Peyer's patch (tissue), 4 donors: ENCODE measurements at regions not wholly inside any gene's neighbourhood (a gene's known extent, or its start where the extent isn't known, plus 50 kb on each side); places are given as distances from the start of the nearest gene placed in this dataset.
"Not testable (repeated sequence)": the region's sequence is repeated elsewhere in the genome, so short reads cannot be mapped to it uniquely, and the experiment has no call there.

Source experiments
- DNase-seq, 3 donors: peaks; one replicate each; pipeline ENCODE4 v3.0.0-alpha.2; 2017 to 2019
- H3K27ac ChIP-seq, 4 donors: fragments of 200-600 bp; sonication (generic); one replicate each; pipeline ENCODE4 v1.5.1; 2016 to 2019
- H3K27me3 ChIP-seq, 2 donors: fragments of 200-600 bp; sonication (generic); one replicate each; pipeline ENCODE4 v1.5.1; 2019
- H3K36me3 ChIP-seq, 3 donors: fragments of 200-600 bp; sonication (generic); one replicate each; pipeline ENCODE4 v1.5.1; 2016 to 2019
- H3K4me1 ChIP-seq, 4 donors: fragments of 200-600 bp; sonication (generic); one replicate each; pipeline ENCODE4 v1.5.1; 2016 to 2019
- H3K4me3 ChIP-seq, 4 donors: fragments of 200-600 bp; sonication (generic); 1 replicate in 3 of 4; 2 replicates in 1 of 4; pipeline ENCODE4 v1.5.1; 2016 to 2019; ENCODE audit warnings: mild to moderate bottlenecking in 1 of 4
- H3K9me3 ChIP-seq, 4 donors: fragments of 200-600 bp; sonication (generic); one replicate each; pipeline ENCODE4 v1.5.1; 2016 to 2019; ENCODE audit warnings: mild to moderate bottlenecking in 1 of 4
- CTCF ChIP-seq, 6 experiments: fragments of 450-650 bp in 4 of 6; fragments of 200-600 bp in 2 of 6; sonication (generic) in 1 of 6; IDR thresholded peaks; one replicate each; pipeline ENCODE4 v1.5.1; 2017 to 2019; ENCODE audit warnings: antibody characterized with exemption in 6 of 6, mild to moderate bottlenecking in 3 of 6, moderate library complexity in 1 of 6
- POLR2A ChIP-seq, 2 donors: fragments of 450-650 bp; IDR thresholded peaks; one replicate each; pipeline ENCODE4 v1.5.1; 2017; ENCODE audit warnings: antibody characterized with exemption in 2 of 2, mild to moderate bottlenecking in 2 of 2, moderate library complexity in 2 of 2

- no peak for DNase-seq
- Histone ChIP-seq H3K27me3 (no peaks in the 10 kb centered on the region), H3K4me3 (no peak overlapping the region), H3K36me3 (no peaks in the 10 kb centered on the region), H3K4me1 (no peaks in the 10 kb centered on the region), H3K9me3 (no peaks in the 10 kb centered on the region), H3K27ac (no peak overlapping the region)
- TF ChIP-seq POLR2A (IDR thresholded peaks at IDR 0.05), result no peak
- TF ChIP-seq CTCF (IDR thresholded peaks at IDR 0.05), result no peak
These were observed 145.3 kb downstream of the TFAP2B start for GRCh38 chr6:50963952-50964351.

- Histone ChIP-seq H3K36me3 (no peaks in the 10 kb centered on the region), H3K4me3 (no peak overlapping the region), H3K4me1 (no peaks in the 10 kb centered on the region), H3K9me3 (no peaks in the 10 kb centered on the region), H3K27ac (no peak overlapping the region), H3K27me3 (no peaks in the 10 kb centered on the region)
- TF ChIP-seq CTCF (IDR thresholded peaks at IDR 0.05) (no peak), POLR2A (IDR thresholded peaks at IDR 0.05) (no peak)
- no peak for DNase-seq
These were observed 146.8 kb downstream of the TFAP2B start for GRCh38 chr6:50965495-50965894.

GRCh38 chr6:50966532-50966931 is 147.9 kb downstream of the TFAP2B start:
- no peaks in the 10 kb centered on the region for H3K9me3 ChIP-seq
- no peaks in the 10 kb centered on the region for H3K36me3 ChIP-seq
- no peak for TF ChIP-seq CTCF (IDR thresholded peaks at IDR 0.05)
- no peak for TF ChIP-seq POLR2A (IDR thresholded peaks at IDR 0.05)
- no peaks in the 10 kb centered on the region for H3K27me3 ChIP-seq
- H3K4me3 ChIP-seq, result no peak overlapping the region
- no peak overlapping the region for H3K27ac ChIP-seq
- no peaks in the 10 kb centered on the region for H3K4me1 ChIP-seq
- DNase-seq, result no peak

GRCh38 chr6:50966986-50967385 is 148.3 kb downstream of the TFAP2B start:
- H3K4me1 ChIP-seq, result no peaks in the 10 kb centered on the region
- no peak for TF ChIP-seq CTCF (IDR thresholded peaks at IDR 0.05)
- no peak for TF ChIP-seq POLR2A (IDR thresholded peaks at IDR 0.05)

GRCh38 chr6:50968246-50968645 is 149.6 kb downstream of the TFAP2B start:
- H3K4me3 ChIP-seq, H3K36me3 ChIP-seq, DNase-seq, H3K4me1 ChIP-seq, H3K27ac ChIP-seq, H3K9me3 ChIP-seq, H3K27me3 ChIP-seq: not testable (repeated sequence)

More at GRCh38 chr6:50966986-50967385, 148.3 kb downstream of the TFAP2B start:
- Histone ChIP-seq H3K9me3 (no peaks in the 10 kb centered on the region), H3K4me3 (no peak overlapping the region), H3K36me3 (no peaks in the 10 kb centered on the region), H3K27me3 (no peaks in the 10 kb centered on the region), H3K27ac (no peak overlapping the region)
- no peak for DNase-seq

GRCh38 chr6:50970908-50971307 is 152.2 kb downstream of the TFAP2B start:
- Histone ChIP-seq H3K36me3 (no peaks in the 10 kb centered on the region), H3K4me1 (no peaks in the 10 kb centered on the region), H3K27me3 (no peaks in the 10 kb centered on the region), H3K9me3 (no peaks in the 10 kb centered on the region), H3K4me3 (no peak overlapping the region), H3K27ac (no peak overlapping the region)
- DNase-seq, result no peak
- TF ChIP-seq POLR2A (IDR thresholded peaks at IDR 0.05), result no peak
- TF ChIP-seq CTCF (IDR thresholded peaks at IDR 0.05), result no peak
